ENCODE measurements at regions not wholly inside any gene's neighbourhood (a gene's known extent, or its start where the extent isn't known, plus 50 kb on each side); places are given as distances from the start of the nearest gene placed in this dataset.

DNA sequence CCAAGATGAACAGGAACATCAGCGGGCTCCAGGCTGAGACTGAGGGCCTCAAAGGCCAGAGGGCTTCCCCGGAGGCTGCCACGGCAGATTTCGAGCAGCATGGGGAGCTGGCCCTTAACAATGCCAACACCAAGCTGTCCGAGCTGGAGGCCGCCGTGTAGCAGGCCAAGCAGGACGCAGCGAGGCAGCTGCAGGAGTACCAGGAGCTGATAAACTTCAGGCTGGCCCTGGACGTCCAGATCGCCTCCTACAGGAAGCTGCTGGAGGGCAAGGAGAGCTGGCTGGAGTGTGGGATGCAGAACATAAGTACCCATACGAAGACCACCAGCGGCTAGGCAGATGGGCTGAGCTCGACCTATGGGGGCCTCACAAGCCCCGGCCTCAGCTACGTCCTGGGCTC, 823.4 kb upstream of the NEGR1 start:
- H3K36me3 ChIP-seq (replicated peaks) = no peaks in the 10 kb centered on the region
- DNase-seq = no peak
- TF ChIP-seq, protein P1, sequence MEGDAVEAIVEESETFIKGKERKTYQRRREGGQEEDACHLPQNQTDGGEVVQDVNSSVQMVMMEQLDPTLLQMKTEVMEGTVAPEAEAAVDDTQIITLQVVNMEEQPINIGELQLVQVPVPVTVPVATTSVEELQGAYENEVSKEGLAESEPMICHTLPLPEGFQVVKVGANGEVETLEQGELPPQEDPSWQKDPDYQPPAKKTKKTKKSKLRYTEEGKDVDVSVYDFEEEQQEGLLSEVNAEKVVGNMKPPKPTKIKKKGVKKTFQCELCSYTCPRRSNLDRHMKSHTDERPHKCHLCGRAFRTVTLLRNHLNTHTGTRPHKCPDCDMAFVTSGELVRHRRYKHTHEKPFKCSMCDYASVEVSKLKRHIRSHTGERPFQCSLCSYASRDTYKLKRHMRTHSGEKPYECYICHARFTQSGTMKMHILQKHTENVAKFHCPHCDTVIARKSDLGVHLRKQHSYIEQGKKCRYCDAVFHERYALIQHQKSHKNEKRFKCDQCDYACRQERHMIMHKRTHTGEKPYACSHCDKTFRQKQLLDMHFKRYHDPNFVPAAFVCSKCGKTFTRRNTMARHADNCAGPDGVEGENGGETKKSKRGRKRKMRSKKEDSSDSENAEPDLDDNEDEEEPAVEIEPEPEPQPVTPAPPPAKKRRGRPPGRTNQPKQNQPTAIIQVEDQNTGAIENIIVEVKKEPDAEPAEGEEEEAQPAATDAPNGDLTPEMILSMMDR (IDR thresholded peaks at IDR 0.05; ENCODE audit: low read depth, low read length, missing control alignments) = no peak

DNA sequence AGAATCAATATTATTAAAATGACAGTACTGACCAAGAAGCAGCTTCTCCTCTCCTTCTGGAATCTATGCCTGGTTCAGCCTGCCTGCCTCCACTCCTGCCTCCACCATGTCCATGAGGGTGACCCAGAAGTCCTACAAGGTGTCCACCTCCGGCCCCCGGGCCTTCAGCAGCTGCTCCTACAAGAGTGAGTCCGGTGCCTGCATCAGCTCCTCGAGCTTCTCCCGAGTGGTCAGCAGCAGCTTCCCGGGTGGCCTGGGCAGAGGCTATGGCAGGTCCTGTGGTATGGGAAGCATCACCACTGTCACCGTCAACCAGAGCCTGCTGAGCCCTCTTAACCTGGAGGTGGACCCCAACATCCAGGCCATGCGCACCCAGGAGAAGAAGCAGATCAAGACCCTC, 822.4 kb upstream of the NEGR1 start:
- in situ Hi-C loops (cut with HindIII; ENCODE audit: low pct_ligation_motif_present, low sequenced_read_pairs) = no loop called here
- TF ChIP-seq, protein P1 (IDR thresholded peaks at IDR 0.05; ENCODE audit: low read depth, low read length, missing control alignments) = no peak
- H3K36me3 ChIP-seq (replicated peaks) = no peaks in the 10 kb centered on the region
- no peaks in the 10 kb centered on the region for H3K27me3 ChIP-seq (replicated peaks)
- no peak overlapping the region for H3K4me3 ChIP-seq (ENCODE audit: low read depth, low read length)
- H3K27ac ChIP-seq = no peak overlapping the region
- DNase-seq = no peak

More for the DNA sequence above, 823.4 kb upstream of the NEGR1 start:
- in situ Hi-C loops (cut with HindIII; ENCODE audit: low pct_ligation_motif_present, low sequenced_read_pairs) = no loop called here
- H3K27ac ChIP-seq = no peak overlapping the region
- no peak overlapping the region for H3K4me3 ChIP-seq (ENCODE audit: low read depth, low read length)
- H3K27me3 ChIP-seq (replicated peaks) = no peaks in the 10 kb centered on the region

DNA sequence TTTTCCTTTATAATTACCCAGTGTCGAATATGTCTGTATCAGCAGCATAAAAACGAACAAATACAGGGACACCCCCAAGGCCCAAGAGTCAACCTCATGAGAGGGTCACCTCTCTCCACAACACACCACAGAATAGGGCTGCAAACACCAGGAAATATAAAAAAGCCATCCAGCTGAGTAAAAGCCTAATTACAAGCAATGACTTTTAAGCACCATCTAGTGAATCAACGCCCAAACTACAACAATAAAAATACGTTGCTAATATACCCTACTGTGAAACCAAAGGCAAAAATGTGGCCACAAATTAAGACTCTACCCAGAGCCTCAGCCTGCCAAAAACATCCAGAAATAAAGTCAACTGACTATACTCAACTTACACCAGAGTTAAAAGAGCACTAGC, 817.9 kb upstream of the NEGR1 start:
- no peak overlapping the region for H3K27ac ChIP-seq
- no peaks in the 10 kb centered on the region for H3K27me3 ChIP-seq (replicated peaks)
- H3K4me3 ChIP-seq (ENCODE audit: low read depth, low read length) = no peak overlapping the region
- TF ChIP-seq, protein P1 (IDR thresholded peaks at IDR 0.05; ENCODE audit: low read depth, low read length, missing control alignments) = no peak
- DNase-seq = no peak
- H3K36me3 ChIP-seq (replicated peaks) = no peaks in the 10 kb centered on the region
- in situ Hi-C loops (cut with HindIII; ENCODE audit: low pct_ligation_motif_present, low sequenced_read_pairs) = no loop called here

DNA sequence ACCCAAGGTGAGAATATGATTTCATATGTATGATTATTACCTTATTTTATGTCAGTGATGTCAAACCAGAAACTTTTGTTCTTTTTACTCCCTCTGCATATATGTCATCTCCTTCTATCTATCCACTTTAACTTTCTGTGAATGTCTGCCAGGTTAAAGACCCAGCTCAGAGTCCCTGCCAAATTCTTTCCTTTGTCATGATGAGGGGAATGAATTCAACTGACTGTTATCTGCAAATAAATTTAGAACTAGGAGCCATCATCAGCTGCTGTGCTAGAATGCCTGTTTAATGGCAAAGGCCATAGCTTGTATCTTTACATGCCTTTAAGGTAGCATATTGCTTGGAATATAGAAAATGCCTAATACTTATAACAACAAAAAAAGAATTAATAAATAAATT, 815.6 kb upstream of the NEGR1 start:
- H3K27me3 ChIP-seq (replicated peaks) = no peaks in the 10 kb centered on the region
- no peak overlapping the region for H3K27ac ChIP-seq
- H3K36me3 ChIP-seq (replicated peaks) = no peaks in the 10 kb centered on the region
- H3K4me3 ChIP-seq (ENCODE audit: low read depth, low read length) = no peak overlapping the region
- in situ Hi-C loops (cut with HindIII; ENCODE audit: low pct_ligation_motif_present, low sequenced_read_pairs) = no loop called here
- TF ChIP-seq, protein P1 (IDR thresholded peaks at IDR 0.05; ENCODE audit: low read depth, low read length, missing control alignments) = no peak
- DNase-seq = no peak

DNA sequence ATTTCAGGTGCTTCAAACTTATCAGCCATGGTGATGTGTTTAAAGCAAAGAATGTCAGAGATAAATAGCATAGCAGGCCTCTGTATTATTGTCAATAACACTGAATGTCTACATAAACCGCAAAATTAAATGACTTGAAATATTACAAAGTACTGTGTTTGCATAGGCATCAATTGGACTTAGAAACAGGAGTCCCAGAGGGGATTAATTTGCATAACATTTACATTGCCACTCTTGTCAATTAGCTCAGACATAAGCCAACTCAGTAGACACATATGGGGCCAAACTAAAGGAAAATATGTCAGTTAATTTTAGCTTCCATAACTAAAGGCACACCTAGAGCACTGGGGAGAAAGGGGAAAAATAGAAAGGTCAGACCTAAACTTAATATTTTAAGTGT, 814.5 kb upstream of the NEGR1 start:
- no peak overlapping the region for H3K4me3 ChIP-seq (ENCODE audit: low read depth, low read length)
- TF ChIP-seq, protein P1 (IDR thresholded peaks at IDR 0.05; ENCODE audit: low read depth, low read length, missing control alignments) = no peak
- H3K27ac ChIP-seq = no peak overlapping the region
- DNase-seq = no peak
- in situ Hi-C loops (cut with HindIII; ENCODE audit: low pct_ligation_motif_present, low sequenced_read_pairs) = no loop called here
- no peaks in the 10 kb centered on the region for H3K36me3 ChIP-seq (replicated peaks)
- H3K27me3 ChIP-seq (replicated peaks) = no peaks in the 10 kb centered on the region

DNA sequence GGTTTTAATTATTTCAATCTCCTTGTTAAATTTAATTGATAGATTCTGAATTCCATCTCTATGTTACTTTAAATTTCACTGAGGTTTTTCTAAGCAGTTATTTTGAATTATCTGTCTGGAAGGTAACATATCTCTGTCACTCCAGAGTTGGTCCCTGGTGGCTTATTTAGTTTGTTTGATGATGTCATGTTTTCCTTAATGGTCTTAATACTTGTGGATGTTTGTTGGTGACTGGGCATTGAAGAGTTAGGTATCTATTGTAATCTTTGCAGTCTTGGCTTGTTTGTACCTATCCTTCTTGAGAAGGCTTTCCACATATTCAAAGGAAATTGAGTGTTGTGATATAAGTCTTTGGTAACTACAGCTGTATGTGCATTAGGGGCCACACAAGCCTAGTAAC, 810.0 kb upstream of the NEGR1 start:
- H3K36me3 ChIP-seq (replicated peaks) = no peaks in the 10 kb centered on the region
- DNase-seq = no peak
- no peak overlapping the region for H3K27ac ChIP-seq
- no peak overlapping the region for H3K4me3 ChIP-seq (ENCODE audit: low read depth, low read length)
- in situ Hi-C loops (cut with HindIII; ENCODE audit: low pct_ligation_motif_present, low sequenced_read_pairs) = no loop called here
- TF ChIP-seq, protein P1 (IDR thresholded peaks at IDR 0.05; ENCODE audit: low read depth, low read length, missing control alignments) = no peak
- H3K27me3 ChIP-seq (replicated peaks) = no peaks in the 10 kb centered on the region
